Astrocyte (in vitro differentiated cells and primary cell): ENCODE measurements at regions not wholly inside any gene's neighbourhood (a gene's known extent, or its start where the extent isn't known, plus 50 kb on each side); places are given as distances from the start of the nearest gene placed in this dataset.
A peak's percentile ranks its signal among the peaks of the same experiment; 100 is the strongest.

ENCODE experiments used
- DNase-seq: peaks from one replicate; pipeline ENCODE4 v3.0.0-alpha.2; 2010; ENCODE audit warnings: low read depth
- FAIRE-seq: peaks from 2 replicates; lab custom pipeline; 2011; peaks lifted over from hg19 to GRCh38; lab: Jason Lieb, UNC
- H2AFZ ChIP-seq: 2 replicates; pipeline ENCODE4 v1.6.0; 2012; ENCODE audit warnings: low read depth, low read length, inconsistent platforms
- H3K27ac ChIP-seq: 2 replicates; pipeline ENCODE4 v1.5.1; 2011; ENCODE audit warnings: low read depth, low read length, inconsistent platforms
- H3K27me3 ChIP-seq: 2 replicates; pipeline ENCODE4 v1.6.0; 2011; ENCODE audit warnings: low read length, inconsistent platforms; ENCODE audit not compliant: insufficient read depth
- H3K36me3 ChIP-seq: 2 replicates; pipeline ENCODE4 v1.5.1; 2011; ENCODE audit warnings: low read length, inconsistent platforms; ENCODE audit not compliant: insufficient read depth
- H3K4me1 ChIP-seq: 2 replicates; pipeline ENCODE4 v1.5.1; 2011; ENCODE audit warnings: low read length, inconsistent platforms; ENCODE audit not compliant: insufficient read depth
- H3K4me2 ChIP-seq: 2 replicates; pipeline ENCODE4 v1.6.0; 2012; ENCODE audit warnings: low read length, inconsistent platforms
- H3K4me3 ChIP-seq: 2 replicates; pipeline ENCODE4 v1.5.1; 2011; ENCODE audit warnings: low read depth, mild to moderate bottlenecking, low read length, inconsistent platforms; ENCODE audit not compliant: insufficient read depth
- H3K79me2 ChIP-seq: 2 replicates; pipeline ENCODE4 v1.6.0; 2012; ENCODE audit warnings: mild to moderate bottlenecking, low read length, inconsistent platforms; ENCODE audit not compliant: insufficient read depth
- H3K9ac ChIP-seq: 2 replicates; pipeline ENCODE4 v1.6.0; 2012; ENCODE audit warnings: mild to moderate bottlenecking, low read length, inconsistent platforms
- H3K9me3 ChIP-seq: 2 replicates; pipeline ENCODE4 v1.5.1; 2012; ENCODE audit warnings: low read depth, mild to moderate bottlenecking, low read length, inconsistent platforms; ENCODE audit not compliant: insufficient read depth
- H4K20me1 ChIP-seq: 2 replicates; pipeline ENCODE4 v1.6.0; 2012; ENCODE audit warnings: low read length, inconsistent platforms; ENCODE audit not compliant: insufficient read depth
- H3K27ac Mint-ChIP-seq: one replicate; pipeline ENCODE4 v1.8.0; 2021; ENCODE audit warnings: mild to moderate bottlenecking, mixed read lengths; ENCODE audit not compliant: unreplicated experiment
- H3K27me3 Mint-ChIP-seq: one replicate; pipeline ENCODE4 v1.8.0; 2021; ENCODE audit warnings: low read depth, mixed read lengths; ENCODE audit not compliant: unreplicated experiment
- H3K36me3 Mint-ChIP-seq: one replicate; pipeline ENCODE4 v1.8.0; 2021; ENCODE audit warnings: low read depth, mixed read lengths; ENCODE audit not compliant: unreplicated experiment
- H3K4me1 Mint-ChIP-seq: one replicate; pipeline ENCODE4 v1.8.0; 2021; ENCODE audit warnings: low read depth, mixed read lengths; ENCODE audit not compliant: unreplicated experiment
- H3K4me3 Mint-ChIP-seq: one replicate; pipeline ENCODE4 v1.8.0; 2021; ENCODE audit warnings: mild to moderate bottlenecking, moderate library complexity, mixed read lengths; ENCODE audit not compliant: unreplicated experiment
- H3K9me3 Mint-ChIP-seq: one replicate; pipeline ENCODE4 v1.8.0; 2021; ENCODE audit warnings: mild to moderate bottlenecking, mixed read lengths; ENCODE audit not compliant: unreplicated experiment
- EZH2 ChIP-seq: IDR thresholded peaks from 2 replicates; pipeline ENCODE4 v1.6.1; 2012; ENCODE audit warnings: mild to moderate bottlenecking, low read length, inconsistent platforms; ENCODE audit not compliant: insufficient read depth
- TF ChIP-seq, protein P1 (sequence below): IDR thresholded peaks from 2 replicates; pipeline ENCODE4 v1.5.1; 2011; ENCODE audit warnings: low read depth, mild to moderate bottlenecking, inconsistent platforms, low read length, moderate library complexity; ENCODE audit not compliant: insufficient read depth

GRCh38 chr21:35529171-35529863 lies 480.2 kb upstream of the RUNX1 start:
- Histone ChIP-seq H3K79me2 (no peaks in the 10 kb centered on the region), H3K4me2 (peak overlapping the region; percentile 42), H2AFZ (peak overlapping the region; percentile 30), H3K9ac (no peak overlapping the region), H3K4me1 (peaks cover 17% of the 10 kb centered on the region), H3K27ac (no peak overlapping the region), H3K9me3 (no peaks in the 10 kb centered on the region), H3K27me3 (no peaks in the 10 kb centered on the region), H3K36me3 (no peaks in the 10 kb centered on the region), H4K20me1 (no peaks in the 10 kb centered on the region), H3K4me3 (no peak overlapping the region)
- Mint-ChIP-seq H3K27ac (peak overlapping the region; percentile 3), H3K4me1 (peaks cover 38% of the 10 kb centered on the region), H3K36me3 (no peaks in the 10 kb centered on the region), H3K27me3 (no peaks in the 10 kb centered on the region), H3K4me3 (no peak overlapping the region), H3K9me3 (peaks cover 6% of the 10 kb centered on the region)
- TF ChIP-seq, protein P1, sequence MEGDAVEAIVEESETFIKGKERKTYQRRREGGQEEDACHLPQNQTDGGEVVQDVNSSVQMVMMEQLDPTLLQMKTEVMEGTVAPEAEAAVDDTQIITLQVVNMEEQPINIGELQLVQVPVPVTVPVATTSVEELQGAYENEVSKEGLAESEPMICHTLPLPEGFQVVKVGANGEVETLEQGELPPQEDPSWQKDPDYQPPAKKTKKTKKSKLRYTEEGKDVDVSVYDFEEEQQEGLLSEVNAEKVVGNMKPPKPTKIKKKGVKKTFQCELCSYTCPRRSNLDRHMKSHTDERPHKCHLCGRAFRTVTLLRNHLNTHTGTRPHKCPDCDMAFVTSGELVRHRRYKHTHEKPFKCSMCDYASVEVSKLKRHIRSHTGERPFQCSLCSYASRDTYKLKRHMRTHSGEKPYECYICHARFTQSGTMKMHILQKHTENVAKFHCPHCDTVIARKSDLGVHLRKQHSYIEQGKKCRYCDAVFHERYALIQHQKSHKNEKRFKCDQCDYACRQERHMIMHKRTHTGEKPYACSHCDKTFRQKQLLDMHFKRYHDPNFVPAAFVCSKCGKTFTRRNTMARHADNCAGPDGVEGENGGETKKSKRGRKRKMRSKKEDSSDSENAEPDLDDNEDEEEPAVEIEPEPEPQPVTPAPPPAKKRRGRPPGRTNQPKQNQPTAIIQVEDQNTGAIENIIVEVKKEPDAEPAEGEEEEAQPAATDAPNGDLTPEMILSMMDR, result no peak
- no peak for TF ChIP-seq EZH2
- FAIRE-seq, result no peak
- DNase-seq, result peak; percentile 60

- Histone ChIP-seq H3K4me3 (no peak overlapping the region), H3K36me3 (no peaks in the 10 kb centered on the region), H3K9me3 (no peaks in the 10 kb centered on the region), H3K27me3 (no peaks in the 10 kb centered on the region), H3K27ac (no peak overlapping the region), H3K4me1 (peaks cover 17% of the 10 kb centered on the region), H3K9ac (no peak overlapping the region), H2AFZ (peak overlapping the region; percentile 30), H4K20me1 (no peaks in the 10 kb centered on the region), H3K79me2 (no peaks in the 10 kb centered on the region), H3K4me2 (peak overlapping the region; percentile 42)
- TF ChIP-seq, protein P1, result no peak
- no peak for TF ChIP-seq EZH2
- no peaks in the 10 kb centered on the region for H3K27me3 Mint-ChIP-seq
- H3K4me1 Mint-ChIP-seq, result peaks cover 38% of the 10 kb centered on the region
- no peak overlapping the region for H3K4me3 Mint-ChIP-seq
- H3K27ac Mint-ChIP-seq, result peak overlapping the region; percentile 6
- H3K36me3 Mint-ChIP-seq, result no peaks in the 10 kb centered on the region
- FAIRE-seq, result no peak
- peak; percentile 22 for DNase-seq
- peaks cover 3% of the 10 kb centered on the region for H3K9me3 Mint-ChIP-seq
These were observed 479.3 kb upstream of the RUNX1 start for GRCh38 chr21:35528116-35529042.
